ENCODE measurements at regions not wholly inside any gene's neighbourhood (a gene's known extent, or its start where the extent isn't known, plus 50 kb on each side); places are given as distances from the start of the nearest gene placed in this dataset.

GRCh38 chr9:13552606-13553215 is 273.2 kb upstream of the MPDZ start:
- H3K4me1 ChIP-seq = no peaks in the 10 kb centered on the region
- H3K36me3 ChIP-seq = no peaks in the 10 kb centered on the region
- DNase-seq = no peak
- no peak overlapping the region for H3K27ac ChIP-seq
- H3K4me3 ChIP-seq = no peak overlapping the region
- no peaks in the 10 kb centered on the region for H3K9me3 ChIP-seq
- intact Hi-C loops (cut with DNase I; ENCODE audit: low total_unique reads) = no loop called here
- H3K27me3 ChIP-seq = no peaks in the 10 kb centered on the region
- no peak for TF ChIP-seq POLR2A (IDR thresholded peaks at IDR 0.05)

- Histone ChIP-seq H3K9me3 (no peaks in the 10 kb centered on the region), H3K4me1 (no peaks in the 10 kb centered on the region), H3K27me3 (no peaks in the 10 kb centered on the region), H3K27ac (no peak overlapping the region), H3K4me3 (no peak overlapping the region), H3K36me3 (no peaks in the 10 kb centered on the region)
- no peak for TF ChIP-seq POLR2A (IDR thresholded peaks at IDR 0.05)
- TF ChIP-seq CTCF (IDR thresholded peaks at IDR 0.05) = no peak
- no peak for DNase-seq
- intact Hi-C loops (cut with DNase I; ENCODE audit: low total_unique reads) = no loop called here
Observed at GRCh38 chr9:13550519-13550918, 271.0 kb upstream of the MPDZ start.

DNA sequence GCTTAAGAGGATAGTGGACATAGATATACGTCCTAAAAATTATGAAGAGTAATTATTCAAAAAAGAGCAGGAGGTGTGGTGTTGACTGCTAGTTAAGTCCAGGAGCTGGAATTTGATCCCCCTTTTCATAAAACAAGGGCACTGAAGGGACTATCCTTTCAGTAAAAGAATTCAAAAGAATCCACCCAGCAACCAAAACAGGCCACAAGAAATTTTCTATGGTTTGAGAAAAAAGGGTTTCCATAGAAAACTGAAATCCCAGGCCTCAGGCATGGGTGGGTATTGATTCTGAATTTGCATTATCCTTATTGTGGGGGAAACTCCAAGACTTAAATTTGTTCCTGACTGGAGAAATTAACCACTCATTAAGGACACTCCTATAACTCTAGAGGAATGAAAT is 269.0 kb upstream of the MPDZ start:
- intact Hi-C loops (cut with DNase I; ENCODE audit: low total_unique reads) = no loop called here
- no peak for DNase-seq

GRCh38 chr9:13535141-13535540 is 255.6 kb upstream of the MPDZ start:
- H3K4me3 ChIP-seq = no peak overlapping the region
- no peaks in the 10 kb centered on the region for H3K4me1 ChIP-seq
- H3K27me3 ChIP-seq = no peaks in the 10 kb centered on the region
- H3K27ac ChIP-seq = no peak overlapping the region
- no peak for DNase-seq
- H3K36me3 ChIP-seq = no peaks in the 10 kb centered on the region
- intact Hi-C loops (cut with DNase I; ENCODE audit: low total_unique reads) = no loop called here
- TF ChIP-seq CTCF (IDR thresholded peaks at IDR 0.05) (no peak), POLR2A (IDR thresholded peaks at IDR 0.05) (no peak)
- H3K9me3 ChIP-seq = no peaks in the 10 kb centered on the region

More for the DNA sequence above, 269.0 kb upstream of the MPDZ start:
- Histone ChIP-seq H3K27me3 (no peaks in the 10 kb centered on the region), H3K4me3 (no peak overlapping the region), H3K9me3 (no peaks in the 10 kb centered on the region), H3K27ac (no peak overlapping the region), H3K4me1 (no peaks in the 10 kb centered on the region), H3K36me3 (no peaks in the 10 kb centered on the region)
- TF ChIP-seq CTCF (IDR thresholded peaks at IDR 0.05) = no peak
- no peak for TF ChIP-seq POLR2A (IDR thresholded peaks at IDR 0.05)

DNA sequence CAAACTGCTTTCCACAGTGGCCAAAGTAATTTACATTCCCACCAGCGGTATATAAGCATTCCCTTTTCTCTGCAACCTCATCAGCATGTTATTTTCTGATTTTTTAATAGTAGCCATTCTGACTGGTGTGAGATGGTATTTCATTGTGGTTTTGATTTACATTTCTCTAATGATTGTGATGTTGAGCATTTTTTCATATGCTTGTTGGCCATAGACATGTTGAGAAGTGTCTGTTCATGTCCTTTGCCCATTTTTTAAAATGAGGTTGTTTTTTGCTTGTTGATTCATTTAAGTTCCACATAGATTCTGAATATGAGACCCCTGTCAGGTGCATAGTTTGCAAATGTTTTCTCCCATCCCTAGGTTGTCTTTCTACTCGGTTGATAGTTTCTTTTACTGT is 254.5 kb upstream of the MPDZ start:
- Histone ChIP-seq H3K27me3 (no peaks in the 10 kb centered on the region), H3K4me3 (no peak overlapping the region), H3K4me1 (no peaks in the 10 kb centered on the region), H3K9me3 (no peaks in the 10 kb centered on the region), H3K27ac (no peak overlapping the region), H3K36me3 (no peaks in the 10 kb centered on the region)
- TF ChIP-seq CTCF (IDR thresholded peaks at IDR 0.05) (no peak), POLR2A (IDR thresholded peaks at IDR 0.05) (no peak)
- intact Hi-C loops (cut with DNase I; ENCODE audit: low total_unique reads) = no loop called here
- DNase-seq = no peak

DNA sequence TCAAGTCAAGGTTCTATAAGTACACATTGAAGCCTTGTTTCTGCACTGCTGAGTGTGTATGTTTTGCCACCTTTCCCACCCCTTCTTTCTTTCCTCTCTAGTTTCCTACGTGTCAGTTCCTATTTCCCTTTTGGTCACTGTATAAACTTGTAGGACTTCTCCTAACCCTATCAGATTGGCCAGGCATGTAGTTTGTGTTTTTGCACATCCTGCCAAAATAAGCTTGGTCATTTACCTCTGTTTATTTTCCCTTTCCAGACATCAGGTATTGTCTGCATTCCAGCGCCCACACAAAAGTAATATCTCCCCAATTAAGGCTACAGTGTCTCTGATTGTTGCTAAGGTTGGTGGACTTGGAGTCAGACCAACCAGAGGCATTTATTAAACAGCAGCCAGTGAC is 252.9 kb upstream of the MPDZ start:
- no peak for DNase-seq
- H3K4me1 ChIP-seq = no peaks in the 10 kb centered on the region
- TF ChIP-seq POLR2A (IDR thresholded peaks at IDR 0.05) (no peak), CTCF (IDR thresholded peaks at IDR 0.05) (no peak)
- H3K4me3 ChIP-seq = no peak overlapping the region
- no peak overlapping the region for H3K27ac ChIP-seq
- H3K36me3 ChIP-seq = no peaks in the 10 kb centered on the region
- intact Hi-C loops (cut with DNase I; ENCODE audit: low total_unique reads) = no loop called here
- H3K27me3 ChIP-seq = no peaks in the 10 kb centered on the region
- no peaks in the 10 kb centered on the region for H3K9me3 ChIP-seq

Data from uterus (tissue), 3 donors.